GM12801 (cell line): ENCODE measurements at regions not wholly inside any gene's neighbourhood (a gene's known extent, or its start where the extent isn't known, plus 50 kb on each side); places are given as distances from the start of the nearest gene placed in this dataset.

Experiments used
- TF ChIP-seq, protein P1 (sequence below): IDR thresholded peaks from one replicate; pipeline ENCODE4 v1.5.1; 2011; ENCODE audit warnings: control low read depth; ENCODE audit not compliant: insufficient read length; ENCODE audit errors: extremely low read depth

GRCh38 chr12:13924286-13924685 is 57.1 kb downstream of the GRIN2B start:
- TF ChIP-seq, protein P1, sequence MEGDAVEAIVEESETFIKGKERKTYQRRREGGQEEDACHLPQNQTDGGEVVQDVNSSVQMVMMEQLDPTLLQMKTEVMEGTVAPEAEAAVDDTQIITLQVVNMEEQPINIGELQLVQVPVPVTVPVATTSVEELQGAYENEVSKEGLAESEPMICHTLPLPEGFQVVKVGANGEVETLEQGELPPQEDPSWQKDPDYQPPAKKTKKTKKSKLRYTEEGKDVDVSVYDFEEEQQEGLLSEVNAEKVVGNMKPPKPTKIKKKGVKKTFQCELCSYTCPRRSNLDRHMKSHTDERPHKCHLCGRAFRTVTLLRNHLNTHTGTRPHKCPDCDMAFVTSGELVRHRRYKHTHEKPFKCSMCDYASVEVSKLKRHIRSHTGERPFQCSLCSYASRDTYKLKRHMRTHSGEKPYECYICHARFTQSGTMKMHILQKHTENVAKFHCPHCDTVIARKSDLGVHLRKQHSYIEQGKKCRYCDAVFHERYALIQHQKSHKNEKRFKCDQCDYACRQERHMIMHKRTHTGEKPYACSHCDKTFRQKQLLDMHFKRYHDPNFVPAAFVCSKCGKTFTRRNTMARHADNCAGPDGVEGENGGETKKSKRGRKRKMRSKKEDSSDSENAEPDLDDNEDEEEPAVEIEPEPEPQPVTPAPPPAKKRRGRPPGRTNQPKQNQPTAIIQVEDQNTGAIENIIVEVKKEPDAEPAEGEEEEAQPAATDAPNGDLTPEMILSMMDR = no peak

GRCh38 chr12:13918897-13919296 is 62.5 kb downstream of the GRIN2B start:
- TF ChIP-seq, protein P1 = no peak

- TF ChIP-seq, protein P1 = no peak
These were observed 66.3 kb downstream of the GRIN2B start for GRCh38 chr12:13915096-13915495.

DNA sequence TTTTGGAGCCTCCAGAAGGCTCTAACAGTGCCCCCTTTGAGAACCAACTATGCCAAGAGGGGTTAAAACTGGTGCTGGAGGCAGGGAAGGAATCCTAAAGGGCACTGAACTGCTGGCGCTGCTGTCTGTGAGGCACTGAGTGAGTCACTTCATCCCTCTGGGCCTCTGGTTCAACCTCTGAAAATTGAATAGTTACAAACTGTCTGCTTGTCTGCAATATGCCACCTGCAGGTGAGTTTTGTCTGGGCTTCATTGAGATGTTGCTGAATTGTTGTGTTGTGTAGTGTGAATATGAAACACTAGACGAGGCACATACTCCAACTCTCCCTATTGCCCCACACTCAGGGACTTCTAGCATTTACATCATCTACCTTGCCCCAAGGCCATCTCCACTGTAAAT is 68.0 kb downstream of the GRIN2B start:
- TF ChIP-seq, protein P1 = no peak

DNA sequence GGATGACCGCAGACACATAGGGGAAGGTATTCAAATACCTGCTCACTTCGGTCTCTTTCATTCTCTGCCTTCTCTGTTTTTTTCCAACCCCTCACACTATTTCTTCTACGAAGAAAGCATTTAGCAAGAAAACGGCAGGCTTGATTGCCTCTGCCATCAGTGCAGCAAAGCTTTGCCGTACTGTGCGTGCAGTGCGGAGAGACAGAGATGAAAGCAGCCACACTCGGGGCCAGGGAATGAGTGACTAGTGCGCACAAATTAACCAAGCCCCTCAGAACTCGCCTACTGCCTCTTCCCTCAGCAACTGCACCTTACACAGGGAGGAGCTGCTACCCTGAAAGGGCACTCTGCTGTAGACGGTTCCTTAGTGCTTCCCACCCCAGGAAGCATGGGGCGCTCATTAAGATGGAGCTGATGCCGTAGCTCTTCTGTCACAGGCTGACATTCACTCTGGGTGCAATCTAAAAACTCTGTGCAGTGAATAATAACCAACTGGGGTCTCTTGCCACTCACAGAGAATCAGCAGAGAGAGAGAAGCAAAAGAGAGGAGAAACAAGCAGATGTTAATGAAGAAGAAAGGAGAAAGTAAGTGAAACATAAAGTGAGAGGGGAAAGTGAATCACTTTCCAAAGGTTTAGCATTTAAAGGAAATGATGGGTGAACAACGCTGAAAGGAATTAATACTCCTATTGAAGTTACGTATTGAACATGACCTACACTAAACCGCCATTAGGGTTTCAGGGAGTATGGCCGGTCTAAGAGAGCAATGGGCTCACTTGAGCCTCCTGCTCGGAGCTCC is 69.4 kb downstream of the GRIN2B start:
- TF ChIP-seq, protein P1 = no peak

DNA sequence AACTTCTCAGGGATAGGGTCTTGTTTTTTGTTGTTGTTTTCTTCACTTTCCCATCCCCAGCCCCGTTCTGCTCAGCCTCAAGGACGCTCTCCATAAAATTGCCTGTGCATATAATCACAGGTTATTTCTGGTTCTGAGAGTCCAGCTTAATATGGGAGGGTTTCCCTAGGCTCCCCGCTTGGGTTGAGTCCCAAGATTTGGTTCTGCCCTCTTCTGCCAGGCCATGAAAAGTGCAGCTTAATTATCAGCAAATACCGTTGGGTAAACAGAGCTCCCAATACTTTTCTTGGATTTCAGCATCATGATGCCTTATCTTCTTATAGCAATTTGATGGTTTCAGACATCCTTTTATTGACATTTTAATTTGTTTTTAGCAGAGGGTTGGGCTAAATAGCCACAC is 75.6 kb downstream of the GRIN2B start:
- TF ChIP-seq, protein P1 = no peak

GRCh38 chr12:13900718-13901117 is 80.7 kb downstream of the GRIN2B start:
- TF ChIP-seq, protein P1 = no peak

GRCh38 chr12:13897811-13898210 is 83.6 kb downstream of the GRIN2B start:
- TF ChIP-seq, protein P1 = no peak
